HG03378 (cell line): ENCODE measurements at regions not wholly inside any gene's neighbourhood (a gene's known extent, or its start where the extent isn't known, plus 50 kb on each side); places are given as distances from the start of the nearest gene placed in this dataset.

Experiments
- ATAC-seq: cut with Tn5 transposase; IDR thresholded peaks from one replicate; pipeline ENCODE4 v1.9.1; 2021; ENCODE audit warnings: mild to moderate bottlenecking, moderate library complexity; ENCODE audit not compliant: unreplicated experiment

DNA sequence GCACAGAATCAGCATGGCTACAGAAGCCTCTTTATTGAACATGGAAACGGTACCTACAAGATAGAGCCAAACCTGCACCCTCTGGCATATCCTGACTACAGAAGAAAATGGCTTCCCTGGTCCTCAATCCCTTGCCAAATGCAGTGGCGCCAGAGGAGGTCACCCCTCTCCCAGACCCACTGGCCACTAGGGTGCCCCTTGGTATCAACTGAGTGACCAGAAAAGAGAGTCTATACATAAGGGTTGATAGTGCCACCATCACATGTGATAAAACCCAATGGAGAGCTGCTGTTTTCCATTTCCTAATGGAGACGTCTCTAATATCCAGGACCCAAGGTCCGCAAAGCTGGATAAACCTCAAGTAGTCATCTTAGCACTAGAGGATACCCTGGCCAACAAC is 52.7 kb upstream of the ALK start:
- no peak for ATAC-seq

- no peak for ATAC-seq
Measured at GRCh38 chr2:29977284-29977683, 55.9 kb upstream of the ALK start.

DNA sequence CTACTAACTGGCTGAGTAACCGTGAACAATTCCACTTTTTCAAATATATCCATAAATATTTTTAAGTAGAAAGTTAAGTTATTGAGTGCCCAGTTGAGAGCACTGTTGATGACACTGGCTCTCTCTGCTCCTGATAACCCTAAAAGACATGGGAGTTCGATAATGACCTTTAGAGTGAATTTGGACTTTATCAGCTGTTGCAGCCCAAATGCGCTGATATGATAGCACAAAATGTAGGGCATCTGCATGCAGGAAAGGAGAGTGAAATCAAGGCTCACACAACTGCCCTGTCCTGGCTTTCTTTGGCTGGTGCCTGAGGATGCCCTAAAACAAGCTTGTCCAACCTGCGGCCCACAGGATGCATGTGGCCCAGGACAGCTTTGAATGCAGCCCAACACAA is 60.0 kb upstream of the ALK start:
- no peak for ATAC-seq

DNA sequence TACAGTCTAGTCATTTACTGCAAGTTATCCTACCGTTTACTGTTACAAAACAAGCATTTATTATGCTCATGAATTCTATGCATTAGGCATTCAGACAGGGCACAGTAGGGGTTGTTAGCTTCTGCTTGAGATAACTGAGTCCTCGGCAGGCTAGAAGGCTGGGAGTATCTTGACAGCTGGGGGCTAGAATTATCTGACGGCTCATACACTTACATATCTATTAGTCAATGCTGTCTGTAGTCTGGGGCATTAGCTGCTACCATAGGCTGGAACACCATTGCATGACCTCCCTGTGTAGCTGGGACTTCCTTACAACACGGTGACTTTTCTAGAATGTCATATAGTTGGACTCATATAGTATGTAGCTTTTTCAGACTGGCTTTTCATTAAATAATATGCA is 61.9 kb upstream of the ALK start:
- no peak for ATAC-seq

DNA sequence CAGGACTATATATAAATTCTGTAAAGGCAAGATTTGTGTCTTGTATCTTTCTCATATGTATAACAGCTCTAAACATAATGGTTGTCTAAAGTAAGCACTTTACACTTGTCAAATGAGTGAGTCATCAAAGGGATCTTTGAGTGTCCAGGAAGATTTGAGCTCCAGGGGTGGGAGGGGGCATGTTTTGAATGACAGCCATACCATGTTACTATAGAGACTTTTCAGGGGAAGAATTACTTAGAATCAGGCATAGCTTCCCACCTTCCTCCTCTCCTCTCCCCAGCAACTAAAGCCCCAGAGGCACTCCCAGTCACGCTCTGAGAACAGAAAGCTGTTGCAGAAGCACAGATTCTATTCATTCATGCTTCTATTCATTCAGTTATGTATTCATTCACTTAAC is 65.8 kb upstream of the ALK start:
- no peak for ATAC-seq

DNA sequence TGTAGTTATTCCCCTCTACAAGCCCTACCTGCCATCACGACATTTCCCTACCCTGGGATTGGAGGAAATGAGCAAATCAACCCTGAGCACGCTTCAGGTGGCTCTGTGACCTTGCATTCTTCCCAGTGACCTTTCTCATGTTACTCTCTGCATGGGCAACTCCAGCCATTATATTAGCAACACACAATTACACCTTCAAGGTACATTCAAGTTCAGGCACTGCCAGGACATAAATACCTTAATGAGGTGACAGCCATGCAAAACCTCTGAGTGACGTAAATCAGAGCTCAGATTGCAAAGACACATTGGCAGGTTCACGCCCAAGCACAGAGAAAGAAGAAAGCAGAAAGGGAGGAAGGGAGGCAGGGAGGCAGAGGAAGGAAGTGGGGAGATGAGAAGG is 68.7 kb upstream of the ALK start:
- ATAC-seq = no peak

- no peak for ATAC-seq
Measured at GRCh38 chr2:29991086-29991485, 69.7 kb upstream of the ALK start.

- ATAC-seq = no peak
Measured at GRCh38 chr2:29995241-29995640, 73.9 kb upstream of the ALK start.

DNA sequence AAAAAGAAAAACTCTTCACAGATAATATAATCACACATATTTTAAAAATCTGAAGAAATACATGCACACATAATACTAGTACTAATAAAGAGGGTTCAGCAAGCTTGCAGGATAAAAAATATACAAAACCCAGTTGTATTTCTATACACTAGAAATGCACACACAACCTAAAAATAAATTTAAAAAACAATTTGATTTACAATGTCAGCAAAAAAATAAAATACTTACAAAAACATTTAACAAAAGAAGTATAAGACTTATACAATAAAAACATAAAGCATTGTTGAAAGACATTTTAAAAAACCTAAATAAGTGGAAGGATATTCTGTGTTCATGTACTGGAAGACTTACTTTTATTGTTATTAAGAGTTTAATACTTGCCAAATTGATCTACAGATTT is 81.7 kb upstream of the ALK start:
- no peak for ATAC-seq

DNA sequence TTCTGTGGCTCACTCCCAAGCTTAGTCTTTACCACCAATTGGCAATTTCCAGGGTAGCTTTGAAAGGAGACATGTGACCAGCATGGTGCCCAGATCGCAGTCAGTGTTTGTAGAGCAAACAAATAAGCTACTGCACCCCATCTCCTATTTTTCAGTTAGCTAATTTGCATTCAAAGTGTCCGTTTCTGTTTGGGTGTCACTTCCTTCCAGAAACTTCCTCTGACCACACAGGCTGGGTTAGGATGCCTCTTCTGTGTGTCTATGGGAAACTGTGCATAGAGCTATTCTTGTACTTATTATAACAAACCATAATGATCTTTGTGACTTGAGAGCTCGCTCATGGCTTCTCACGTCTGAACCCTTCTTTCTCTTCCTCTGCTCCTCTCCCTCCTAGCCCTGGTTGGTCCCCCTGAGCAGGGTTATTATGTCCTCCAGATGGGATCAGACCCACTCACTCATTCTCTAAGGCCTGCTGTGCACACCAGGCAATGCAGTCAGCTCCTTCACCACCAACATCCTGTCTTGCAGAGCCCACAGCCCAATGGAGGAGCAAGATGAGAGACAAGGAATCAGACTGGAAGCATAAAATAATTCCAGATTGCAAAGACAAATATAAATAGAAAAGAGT is 101.2 kb upstream of the ALK start:
- peak; percentile 81 for ATAC-seq

GRCh38 chr2:30024281-30024680 is 102.9 kb upstream of the ALK start:
- no peak for ATAC-seq

GRCh38 chr2:30026091-30027055 is 105.0 kb upstream of the ALK start:
- ATAC-seq = no peak

DNA sequence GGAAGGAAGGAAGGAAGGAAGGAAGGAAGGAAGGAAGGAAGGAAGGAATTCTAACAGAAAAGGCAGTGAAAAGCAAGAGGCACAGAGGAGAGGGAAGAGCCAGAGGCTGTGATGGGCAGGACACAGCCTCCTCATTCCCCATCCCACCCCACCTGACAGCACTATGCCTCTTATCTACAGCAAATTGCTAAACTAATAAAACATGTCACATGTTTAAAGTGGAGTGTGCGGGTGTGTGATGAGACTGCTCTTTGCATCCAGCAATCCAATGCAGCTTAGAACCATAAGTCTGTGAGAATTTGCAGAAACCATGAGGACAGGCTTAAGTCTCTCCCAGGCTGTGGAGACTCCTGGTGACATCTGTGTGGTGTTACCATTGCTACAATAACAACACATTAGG is 108.4 kb upstream of the ALK start:
- no peak for ATAC-seq

DNA sequence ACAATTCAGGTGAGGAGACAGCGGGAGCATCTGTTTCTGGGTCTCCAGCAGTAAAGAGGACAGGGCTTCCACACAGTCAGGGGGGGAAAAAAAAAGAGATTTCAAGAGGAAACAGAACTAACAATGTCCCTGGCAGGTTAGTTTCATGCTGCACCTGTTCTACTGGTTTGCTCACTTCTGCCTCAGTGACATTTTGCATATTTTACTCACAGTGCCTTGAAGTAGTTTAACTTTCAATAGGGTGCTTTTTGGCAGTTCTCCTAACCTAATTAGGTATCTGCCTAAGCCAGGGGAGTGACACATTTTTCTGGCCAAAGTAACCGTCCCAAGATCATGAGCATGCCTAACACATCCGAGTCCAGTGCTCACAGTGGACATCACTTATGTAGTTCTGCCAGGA is 109.0 kb upstream of the ALK start:
- no peak for ATAC-seq

GRCh38 chr2:30031184-30031583 is 109.8 kb upstream of the ALK start:
- no peak for ATAC-seq

- no peak for ATAC-seq
Measured at GRCh38 chr2:30034052-30034775, 112.6 kb upstream of the YPEL5 start.

DNA sequence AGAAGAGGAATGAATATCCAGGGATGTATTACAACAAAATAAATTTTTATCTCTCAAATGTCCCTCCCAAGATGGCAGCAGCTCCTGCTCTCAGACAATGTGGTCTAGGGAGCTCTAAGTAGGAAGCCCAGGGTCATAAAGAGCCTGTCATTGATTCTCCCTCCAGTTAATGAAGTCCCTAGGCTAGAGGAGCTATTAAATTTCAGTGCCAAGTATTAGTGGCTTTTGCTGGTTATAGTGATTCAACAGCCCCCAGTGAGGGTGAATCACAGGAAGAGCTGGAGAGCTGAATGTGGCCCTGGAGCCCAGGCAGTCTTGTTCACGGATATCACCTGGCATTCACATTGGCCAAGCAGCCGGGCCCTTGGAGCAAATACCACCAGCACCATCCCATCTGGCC is 109.8 kb upstream of the YPEL5 start:
- no peak for ATAC-seq

DNA sequence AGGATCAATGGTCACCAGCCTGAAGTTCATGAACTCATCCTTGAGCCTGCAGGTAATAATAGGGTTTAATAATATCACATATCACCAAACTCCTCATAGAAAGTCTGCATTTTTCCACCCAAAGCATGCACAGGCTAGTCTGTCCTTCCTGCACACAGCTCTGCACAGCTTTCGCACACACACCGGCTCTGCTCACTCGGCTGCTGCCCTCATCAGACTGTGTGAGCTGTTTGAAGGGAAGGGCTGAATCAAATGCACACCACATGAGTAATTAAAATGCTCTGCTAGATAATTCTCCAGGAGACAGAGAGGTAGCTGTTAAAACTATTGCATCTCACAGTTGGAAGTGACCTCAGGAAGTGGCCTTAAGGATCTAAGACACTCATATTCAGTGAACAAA is 108.4 kb upstream of the YPEL5 start:
- no peak for ATAC-seq

DNA sequence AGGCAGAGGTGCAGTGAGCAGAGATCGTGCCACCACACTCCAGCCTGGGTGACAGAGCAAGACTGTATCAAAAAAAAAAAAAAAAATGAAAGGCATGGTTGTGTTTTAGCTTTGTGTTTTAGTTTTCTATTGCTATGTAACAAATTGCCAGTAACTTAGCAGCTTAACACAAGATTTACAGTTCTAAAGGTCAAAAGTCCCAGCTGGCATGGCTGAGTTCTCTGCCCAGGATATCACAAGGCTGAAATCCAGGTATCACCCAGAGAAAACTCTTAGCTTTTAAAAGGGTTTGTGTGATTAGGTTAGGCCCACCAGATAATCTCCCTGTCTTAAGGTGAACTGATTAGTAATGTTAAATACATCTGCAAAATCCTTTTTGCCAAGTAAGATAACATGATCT is 107.7 kb upstream of the YPEL5 start:
- ATAC-seq = no peak

GRCh38 chr2:30040147-30040546 is 106.7 kb upstream of the YPEL5 start:
- ATAC-seq = no peak

DNA sequence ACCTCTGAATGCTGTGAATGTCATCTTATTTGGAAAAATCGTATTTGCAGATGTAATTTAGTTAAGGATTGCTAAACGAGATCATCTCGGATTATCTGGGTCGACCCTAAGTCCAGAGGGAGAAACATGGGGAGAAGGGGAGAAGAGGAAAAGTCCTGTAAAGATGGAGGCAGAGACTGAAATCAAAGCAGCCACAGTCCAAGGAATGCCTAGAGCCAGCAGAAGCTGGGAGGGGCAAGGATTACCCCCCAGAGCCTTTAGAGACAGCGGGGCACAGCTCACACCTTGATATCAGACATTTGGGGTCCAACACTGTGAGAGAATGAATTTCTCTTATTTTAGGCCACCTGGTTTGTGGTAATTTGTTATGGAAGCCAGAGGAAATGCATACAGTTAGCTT is 104.9 kb upstream of the YPEL5 start:
- ATAC-seq = no peak

GRCh38 chr2:30046396-30046795 is 100.4 kb upstream of the YPEL5 start:
- ATAC-seq = no peak
